IMR-90 (cell line): ENCODE measurements at regions not wholly inside any gene's neighbourhood (a gene's known extent, or its start where the extent isn't known, plus 50 kb on each side); places are given as distances from the start of the nearest gene placed in this dataset.

Experiments used
- ATAC-seq: fragments of 200-7000 bp; cut with Tn5 transposase; 2 replicates; pipeline ENCODE4 v1.9.1; 2020; ENCODE audit warnings: low read depth, mild to moderate bottlenecking, moderate library complexity
- BruUV-seq: library from RNA; stranded (reverse); fragments of 400-500 nt; replicated peaks from 2 replicates; lab custom pipeline; 2021; lab: Mats Ljungman, UMichigan
- CTCF ChIA-PET: fragments of 300-600 bp; formaldehyde crosslinking; extraction: SDS; loops from one replicate; lab custom pipeline; 2021; ENCODE audit warnings: antibody characterized with exemption; lab: Yijun Ruan, JAX
- POLR2A ChIA-PET: fragments of 300-600 bp; sonication (Branson Sonifier 250); formaldehyde crosslinking; loops from one replicate; lab custom pipeline; 2022; ENCODE audit warnings: antibody characterized with exemption; ENCODE audit not compliant: unreplicated experiment; lab: Charles Lee
- DNase-seq: peaks from one replicate; pipeline ENCODE4 v3.0.0; 2013
- H2AFZ ChIP-seq: replicated peaks from 2 replicates; pipeline ENCODE3; 2013; ENCODE audit warnings: low read length, mild to moderate bottlenecking; ENCODE audit not compliant: poor library complexity
- H2AK5ac ChIP-seq: 2 replicates; pipeline ENCODE4 v1.6.1; 2013; ENCODE audit warnings: low read depth, low read length, inconsistent platforms
- H2AK9ac ChIP-seq: replicated peaks from 2 replicates; pipeline ENCODE3; 2013; ENCODE audit warnings: mild to moderate bottlenecking, low read depth, low read length, moderate library complexity; ENCODE audit not compliant: poor library complexity
- H2BK120ac ChIP-seq: 2 replicates; pipeline ENCODE4 v1.6.1; 2013; ENCODE audit warnings: low read depth, low read length, inconsistent platforms
- H2BK15ac ChIP-seq: 3 replicates; pipeline ENCODE4 v1.6.1; 2013; ENCODE audit warnings: low read depth, low read length, inconsistent platforms
- H2BK20ac ChIP-seq: 2 replicates; pipeline ENCODE4 v1.6.1; 2013; ENCODE audit warnings: low read depth, mild to moderate bottlenecking, inconsistent platforms, low read length, moderate library complexity
- H2BK5ac ChIP-seq: 2 replicates; pipeline ENCODE4 v1.6.1; 2013; ENCODE audit warnings: mild to moderate bottlenecking, low read depth, low read length, inconsistent platforms; ENCODE audit not compliant: poor library complexity, severe bottlenecking
- H3K14ac ChIP-seq: replicated peaks from 2 replicates; pipeline ENCODE4 v1.6.1; 2013; ENCODE audit warnings: low read depth, low read length, inconsistent platforms
- H3K18ac ChIP-seq: 2 replicates; pipeline ENCODE4 v1.6.1; 2013; ENCODE audit warnings: low read depth, low read length, control low read depth
- H3K23ac ChIP-seq: 2 replicates; pipeline ENCODE4 v1.6.1; 2013; ENCODE audit warnings: low read depth, low read length, inconsistent platforms
- H3K27ac ChIP-seq: 2 replicates; pipeline ENCODE4 v1.5.1; 2013; ENCODE audit warnings: mild to moderate bottlenecking, control low read depth, low read length; ENCODE audit not compliant: insufficient read depth
- H3K27me3 ChIP-seq: 2 replicates; pipeline ENCODE4 v1.6.1; 2013; ENCODE audit warnings: low read length; ENCODE audit not compliant: control insufficient read depth, insufficient read depth
- H3K36me3 ChIP-seq: 2 replicates; pipeline ENCODE4 v1.6.1; 2013; ENCODE audit warnings: low read length, mixed read lengths; ENCODE audit not compliant: control insufficient read depth, insufficient read depth
- H3K4ac ChIP-seq: 2 replicates; pipeline ENCODE4 v1.6.1; 2013; ENCODE audit warnings: low read depth, low read length, inconsistent platforms
- H3K4me1 ChIP-seq: 2 replicates; pipeline ENCODE4 v1.6.1; 2013; ENCODE audit warnings: low read length, mixed read lengths; ENCODE audit not compliant: control insufficient read depth, insufficient read depth
- H3K4me2 ChIP-seq: 2 replicates; pipeline ENCODE4 v1.6.1; 2013; ENCODE audit warnings: low read depth, mild to moderate bottlenecking, control low read depth, low read length, moderate library complexity
- H3K4me3 ChIP-seq: 2 replicates; pipeline ENCODE4 v1.5.1; 2013; ENCODE audit warnings: low read depth, mild to moderate bottlenecking, control low read depth, low read length, moderate library complexity; ENCODE audit not compliant: insufficient read depth
- H3K56ac ChIP-seq: 2 replicates; pipeline ENCODE4 v1.6.1; 2013; ENCODE audit warnings: low read length, inconsistent platforms; ENCODE audit not compliant: insufficient read depth; ENCODE audit errors: extremely low read depth
- H3K79me1 ChIP-seq, 2 experiments: 2 replicates each; pipeline ENCODE4 v1.6.1; 2013; ENCODE audit warnings: low read length in 2 of 2, inconsistent platforms in 1 of 2, low read depth in 1 of 2
- H3K9ac ChIP-seq: 2 replicates; pipeline ENCODE4 v1.6.1; 2013; ENCODE audit warnings: low read depth, low read length, control low read depth
- H3K9me1 ChIP-seq: 2 replicates; pipeline ENCODE4 v1.6.1; 2013; ENCODE audit warnings: low read length, inconsistent platforms; ENCODE audit not compliant: insufficient read depth
- H3K9me3 ChIP-seq: 2 replicates; pipeline ENCODE4 v1.6.1; 2013; ENCODE audit warnings: low read length; ENCODE audit not compliant: control insufficient read depth, insufficient read depth
- H4K20me1 ChIP-seq: 2 replicates; pipeline ENCODE4 v1.6.1; 2013; ENCODE audit warnings: low read length, inconsistent platforms; ENCODE audit not compliant: insufficient read depth
- H4K5ac ChIP-seq: 2 replicates; pipeline ENCODE4 v1.6.1; 2013; ENCODE audit warnings: mild to moderate bottlenecking, low read depth, low read length, control low read depth
- H4K8ac ChIP-seq, 2 experiments: 2 replicates each; pipeline ENCODE4 v1.6.1; 2013; ENCODE audit warnings: low read depth in 2 of 2, low read length in 2 of 2, control low read depth in 1 of 2, inconsistent platforms in 1 of 2
- H4K91ac ChIP-seq: 2 replicates; pipeline ENCODE4 v1.6.1; 2013; ENCODE audit warnings: low read depth, low read length, inconsistent platforms; ENCODE audit not compliant: insufficient read depth
- BHLHE40 ChIP-seq: fragments of 150-350 bp; IDR thresholded peaks from 2 replicates; pipeline ENCODE4 v1.6.1; 2016; ENCODE audit warnings: mild to moderate bottlenecking, low read depth, low read length
- CEBPB ChIP-seq: IDR thresholded peaks from 2 replicates; pipeline ENCODE4 v1.6.1; 2012; ENCODE audit warnings: low read depth, low read length, improper control_type of control experiment
- CHD1 ChIP-seq: IDR thresholded peaks from 2 replicates; pipeline ENCODE4 v1.6.1; 2012; ENCODE audit warnings: low read depth, low read length, improper control_type of control experiment
- MAFK ChIP-seq: IDR thresholded peaks from 2 replicates; pipeline ENCODE4 v1.6.1; 2012; ENCODE audit warnings: low read depth, low read length, improper control_type of control experiment
- MAZ ChIP-seq: IDR thresholded peaks from 2 replicates; pipeline ENCODE4 v1.6.1; 2012; ENCODE audit warnings: low read depth, mild to moderate bottlenecking, low read length, improper control_type of control experiment, moderate library complexity, borderline replicate concordance
- NFE2L2 ChIP-seq: fragments of 150-350 bp; IDR thresholded peaks from 2 replicates; pipeline ENCODE4 v1.6.1; 2016; ENCODE audit warnings: low read depth, mild to moderate bottlenecking, low read length
- RFX5 ChIP-seq: IDR thresholded peaks from 2 replicates; pipeline ENCODE4 v1.8.0; 2012; ENCODE audit warnings: low read depth, mild to moderate bottlenecking, low read length, moderate library complexity
- WGBS, 2 experiments: methylation state at CpG; one replicate each; pipeline versions ENCODE4 v1.1.5 to v1.1.7; 2013; ENCODE audit warnings: missing lambda C conversion rate in 2 of 2; ENCODE audit not compliant: insufficient read length in 1 of 2; ENCODE audit errors: extremely low coverage in 2 of 2; 5-methylcytosine and 5-hydroxymethylcytosine counted together
- dilution Hi-C: fragments of 300-500 bp; cut with HindIII; formaldehyde crosslinking; loops from one replicate; pipeline ENCODE4 v1.14.3; 2018; ENCODE audit warnings: low sequenced_read_pairs; ENCODE audit not compliant: unreplicated experiment
- in situ Hi-C: fragments of 300-500 bp; cut with MboI; formaldehyde crosslinking; loops from 3 replicates; pipeline ENCODE4 v1.14.3; 2019; ENCODE audit warnings: low sequenced_read_pairs, inconsistent platforms, mixed read lengths
- intact Hi-C: fragments of 100-400 bp; cut with micrococcal nuclease; formaldehyde crosslinking; loops from 2 replicates; pipeline ENCODE4 v1.10.0; 2022
- TF ChIP-seq, protein P1 (sequence below): conservative IDR thresholded peaks from 2 replicates; pipeline ENCODE4 v1.5.1; 2012; ENCODE audit warnings: mild to moderate bottlenecking, low read depth, low read length, improper control_type of control experiment

DNA sequence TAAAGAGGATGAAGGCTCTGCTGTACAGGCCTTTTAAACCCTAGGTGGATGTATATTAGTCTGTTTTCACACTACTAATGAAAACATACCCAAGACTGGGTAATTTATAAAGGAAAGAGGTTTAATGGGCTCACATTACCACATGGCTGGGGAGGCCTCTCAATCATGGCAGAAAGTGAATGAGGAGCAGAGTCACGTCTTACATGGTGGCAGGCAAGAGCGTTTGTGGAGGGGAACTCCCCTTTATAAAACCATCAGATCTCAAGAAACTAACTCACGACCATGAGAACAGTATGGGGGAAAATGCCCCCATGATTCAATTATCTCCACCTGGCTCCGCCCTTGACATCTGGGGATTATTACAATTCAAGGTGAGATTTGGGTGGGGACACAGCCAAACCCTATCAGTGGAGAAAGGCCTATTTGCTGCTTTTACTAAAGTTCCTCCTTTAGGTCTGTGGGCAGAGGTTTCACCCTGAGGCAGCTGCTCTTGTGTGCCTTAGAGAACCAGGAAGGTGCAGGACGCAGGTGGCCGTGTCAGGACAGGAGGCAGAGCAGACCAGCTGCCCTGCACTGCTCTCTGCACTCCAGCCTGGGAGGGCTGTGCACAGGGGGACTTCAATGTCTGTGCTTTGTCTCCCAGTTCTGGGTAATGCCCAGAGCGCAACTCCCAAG lies 178.8 kb upstream of the HDAC4 start (continued):
- TF ChIP-seq, protein P1, sequence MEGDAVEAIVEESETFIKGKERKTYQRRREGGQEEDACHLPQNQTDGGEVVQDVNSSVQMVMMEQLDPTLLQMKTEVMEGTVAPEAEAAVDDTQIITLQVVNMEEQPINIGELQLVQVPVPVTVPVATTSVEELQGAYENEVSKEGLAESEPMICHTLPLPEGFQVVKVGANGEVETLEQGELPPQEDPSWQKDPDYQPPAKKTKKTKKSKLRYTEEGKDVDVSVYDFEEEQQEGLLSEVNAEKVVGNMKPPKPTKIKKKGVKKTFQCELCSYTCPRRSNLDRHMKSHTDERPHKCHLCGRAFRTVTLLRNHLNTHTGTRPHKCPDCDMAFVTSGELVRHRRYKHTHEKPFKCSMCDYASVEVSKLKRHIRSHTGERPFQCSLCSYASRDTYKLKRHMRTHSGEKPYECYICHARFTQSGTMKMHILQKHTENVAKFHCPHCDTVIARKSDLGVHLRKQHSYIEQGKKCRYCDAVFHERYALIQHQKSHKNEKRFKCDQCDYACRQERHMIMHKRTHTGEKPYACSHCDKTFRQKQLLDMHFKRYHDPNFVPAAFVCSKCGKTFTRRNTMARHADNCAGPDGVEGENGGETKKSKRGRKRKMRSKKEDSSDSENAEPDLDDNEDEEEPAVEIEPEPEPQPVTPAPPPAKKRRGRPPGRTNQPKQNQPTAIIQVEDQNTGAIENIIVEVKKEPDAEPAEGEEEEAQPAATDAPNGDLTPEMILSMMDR = no peak

DNA sequence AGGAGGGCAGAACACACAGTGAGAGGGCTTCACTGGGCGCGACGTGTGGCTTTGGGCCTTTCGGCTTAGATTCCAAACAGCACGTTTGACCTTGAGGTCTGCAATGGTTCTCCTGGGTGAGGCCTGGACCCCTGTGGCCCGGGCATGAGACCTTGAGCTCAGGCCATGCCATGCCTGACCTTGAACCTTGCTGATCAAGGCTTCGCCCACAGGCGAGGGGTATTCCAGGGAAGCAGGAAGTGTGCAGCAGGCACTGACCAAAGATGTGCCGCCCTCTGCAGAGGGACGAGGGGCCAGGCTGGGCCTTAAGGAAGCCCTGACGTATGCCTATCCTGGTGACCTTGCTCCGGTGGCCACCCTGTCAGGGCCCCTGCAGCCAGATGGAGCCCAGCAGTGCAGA lies 178.3 kb upstream of the HDAC4 start:
- H4K8ac ChIP-seq = no peak overlapping the region
- H3K18ac ChIP-seq = no peak overlapping the region
- no peak overlapping the region for H2AK5ac ChIP-seq
- BruUV-seq = no TSS peak
- H3K23ac ChIP-seq = no peak overlapping the region
- no peak overlapping the region for H2BK15ac ChIP-seq
- TF ChIP-seq CHD1 (no peak), CEBPB (no peak), BHLHE40 (no peak), MAFK (no peak), NFE2L2 (no peak), RFX5 (no peak), MAZ (no peak)
- no peak overlapping the region for H4K5ac ChIP-seq
- H3K4me3 ChIP-seq = no peak overlapping the region
- POLR2A ChIA-PET = no interaction called here
- H2AFZ ChIP-seq = no peak overlapping the region
- H3K9ac ChIP-seq = no peak overlapping the region
- H3K56ac ChIP-seq = no peak overlapping the region
- no peak overlapping the region for H2AK9ac ChIP-seq
- no peak overlapping the region for H4K91ac ChIP-seq
- no peaks in the 10 kb centered on the region for H3K4me1 ChIP-seq
- no peak overlapping the region for H3K4me2 ChIP-seq
- no peak for DNase-seq
- no peak overlapping the region for H3K14ac ChIP-seq
- no peak overlapping the region for H2BK5ac ChIP-seq
- H3K79me1 ChIP-seq = no peaks in the 10 kb centered on the region
- dilution Hi-C loops = no loop called here
- no peaks in the 10 kb centered on the region for H3K27me3 ChIP-seq
- H3K9me1 ChIP-seq = no peaks in the 10 kb centered on the region
- no peak overlapping the region for H3K4ac ChIP-seq
- 74% methylated on average over 4 of the region's 12 CpGs; no CpG with 5 or more reads in 1 of the 2 experiments for WGBS, 2 experiments
- in situ Hi-C loops = no loop called here
- no peak overlapping the region for H3K27ac ChIP-seq
- CTCF ChIA-PET = no interaction called here
- intact Hi-C loops = no loop called here
- no peak for ATAC-seq
- H2BK20ac ChIP-seq = no peak overlapping the region
- no peak overlapping the region for H2BK120ac ChIP-seq
- H3K9me3 ChIP-seq = peaks cover 33% of the 10 kb centered on the region
- H3K36me3 ChIP-seq = no peaks in the 10 kb centered on the region
- H4K20me1 ChIP-seq = no peaks in the 10 kb centered on the region
